ENCODE measurements at regions not wholly inside any gene's neighbourhood (a gene's known extent, or its start where the extent isn't known, plus 50 kb on each side); places are given as distances from the start of the nearest gene placed in this dataset.

- Histone ChIP-seq H3K36me3 (ENCODE audit: control insufficient read depth, insufficient read depth, low read length) (no peaks in the 10 kb centered on the region), H3K79me2 (no peaks in the 10 kb centered on the region), H2AFZ (no peak overlapping the region), H3K4me1 (no peaks in the 10 kb centered on the region), H3K4me2 (ENCODE audit: low read length) (no peak overlapping the region), H3K27me3 (ENCODE audit: control insufficient read depth, insufficient read depth, low read length) (no peaks in the 10 kb centered on the region), H3K4me3 (ENCODE audit: low read depth, low read length) (no peak overlapping the region), H3K9me3 (ENCODE audit: control insufficient read depth, low read length) (no peaks in the 10 kb centered on the region), H3K9ac (no peak overlapping the region), H3K27ac (no peak overlapping the region)
- TF ChIP-seq CTCF (IDR thresholded peaks at IDR 0.05), result no peak
Observed at GRCh38 chr4:140316799-140317198, 56.6 kb upstream of the SCOC start.

- Histone ChIP-seq H3K27me3 (ENCODE audit: control insufficient read depth, insufficient read depth, low read length) (no peaks in the 10 kb centered on the region), H3K9me3 (ENCODE audit: control insufficient read depth, low read length) (no peaks in the 10 kb centered on the region), H2AFZ (no peak overlapping the region), H3K9ac (no peak overlapping the region), H3K4me1 (no peaks in the 10 kb centered on the region), H3K79me2 (no peaks in the 10 kb centered on the region), H3K4me3 (ENCODE audit: low read depth, low read length) (no peak overlapping the region), H3K4me2 (ENCODE audit: low read length) (no peak overlapping the region), H3K36me3 (ENCODE audit: control insufficient read depth, insufficient read depth, low read length) (no peaks in the 10 kb centered on the region), H3K27ac (no peak overlapping the region)
- no peak for TF ChIP-seq CTCF (IDR thresholded peaks at IDR 0.05)
Observed at GRCh38 chr4:140315970-140316369, 57.5 kb upstream of the SCOC start.

GRCh38 chr4:140315438-140315837, 58.0 kb upstream of the SCOC start:
- TF ChIP-seq CTCF (IDR thresholded peaks at IDR 0.05), result no peak
- H3K4me2 ChIP-seq (ENCODE audit: low read length), result no peak overlapping the region
- H3K4me3 ChIP-seq (ENCODE audit: low read depth, low read length), result no peak overlapping the region
- H2AFZ ChIP-seq, result no peak overlapping the region
- H3K79me2 ChIP-seq, result no peaks in the 10 kb centered on the region
- H3K9me3 ChIP-seq (ENCODE audit: control insufficient read depth, low read length), result no peaks in the 10 kb centered on the region
- H3K9ac ChIP-seq, result no peak overlapping the region
- H3K27me3 ChIP-seq (ENCODE audit: control insufficient read depth, insufficient read depth, low read length), result no peaks in the 10 kb centered on the region
- no peak overlapping the region for H3K27ac ChIP-seq
- H3K4me1 ChIP-seq, result no peaks in the 10 kb centered on the region
- H3K36me3 ChIP-seq (ENCODE audit: control insufficient read depth, insufficient read depth, low read length), result no peaks in the 10 kb centered on the region

- Histone ChIP-seq H3K79me2 (no peaks in the 10 kb centered on the region), H3K27me3 (ENCODE audit: control insufficient read depth, insufficient read depth, low read length) (no peaks in the 10 kb centered on the region), H3K9me3 (ENCODE audit: control insufficient read depth, low read length) (no peaks in the 10 kb centered on the region), H3K4me1 (no peaks in the 10 kb centered on the region), H3K4me2 (ENCODE audit: low read length) (no peak overlapping the region), H3K27ac (no peak overlapping the region), H3K4me3 (ENCODE audit: low read depth, low read length) (no peak overlapping the region), H3K36me3 (ENCODE audit: control insufficient read depth, insufficient read depth, low read length) (no peaks in the 10 kb centered on the region), H2AFZ (no peak overlapping the region), H3K9ac (no peak overlapping the region)
- TF ChIP-seq CTCF (IDR thresholded peaks at IDR 0.05), result no peak
Observed at GRCh38 chr4:140315019-140315418, 58.4 kb upstream of the SCOC start.

GRCh38 chr4:140312100-140312499, 61.3 kb upstream of the SCOC start:
- no peak for TF ChIP-seq CTCF (IDR thresholded peaks at IDR 0.05)
- no peaks in the 10 kb centered on the region for H3K27me3 ChIP-seq (ENCODE audit: control insufficient read depth, insufficient read depth, low read length)
- H3K79me2 ChIP-seq, result no peaks in the 10 kb centered on the region
- no peak overlapping the region for H3K27ac ChIP-seq
- H3K4me3 ChIP-seq (ENCODE audit: low read depth, low read length), result no peak overlapping the region
- no peak overlapping the region for H3K9ac ChIP-seq
- H3K4me2 ChIP-seq (ENCODE audit: low read length), result no peak overlapping the region
- H2AFZ ChIP-seq, result no peak overlapping the region
- no peaks in the 10 kb centered on the region for H3K9me3 ChIP-seq (ENCODE audit: control insufficient read depth, low read length)
- no peaks in the 10 kb centered on the region for H3K36me3 ChIP-seq (ENCODE audit: control insufficient read depth, insufficient read depth, low read length)
- H3K4me1 ChIP-seq, result no peaks in the 10 kb centered on the region

Measured in parathyroid adenoma (tissue), 2 donors.